GM10266 (cell line): ENCODE measurements at regions not wholly inside any gene's neighbourhood (a gene's known extent, or its start where the extent isn't known, plus 50 kb on each side); places are given as distances from the start of the nearest gene placed in this dataset.

Experiments
- DNase-seq: peaks from one replicate; pipeline ENCODE4 v3.0.0; 2012; ENCODE audit errors: extremely low spot score
- CTCF ChIP-seq: IDR thresholded peaks from 2 replicates; pipeline ENCODE4 v1.5.1; 2012; ENCODE audit warnings: mild to moderate bottlenecking, low read depth; ENCODE audit not compliant: control insufficient read depth, insufficient read depth; ENCODE audit errors: missing control alignments

- DNase-seq = peak; percentile 33
- TF ChIP-seq CTCF = no peak
These were observed 364.4 kb downstream of the GADD45G start for GRCh38 chr9:89969156-89969675.

- no peak for TF ChIP-seq CTCF
- DNase-seq = no peak
These were observed 365.2 kb downstream of the GADD45G start for GRCh38 chr9:89969881-89970639.

- no peak for TF ChIP-seq CTCF
- no peak for DNase-seq
These were observed 365.9 kb downstream of the GADD45G start for GRCh38 chr9:89970701-89971100.

GRCh38 chr9:89972535-89972934, 367.7 kb downstream of the GADD45G start:
- no peak for TF ChIP-seq CTCF
- DNase-seq = no peak

- TF ChIP-seq CTCF = no peak
- no peak for DNase-seq
These were observed 369.8 kb downstream of the GADD45G start for GRCh38 chr9:89974582-89974981.

GRCh38 chr9:89975024-89975423, 370.2 kb downstream of the GADD45G start:
- no peak for DNase-seq
- TF ChIP-seq CTCF = no peak

- no peak for DNase-seq
These were observed 370.8 kb downstream of the GADD45G start for GRCh38 chr9:89975630-89976029.

More at GRCh38 chr9:89975630-89976029, 370.8 kb downstream of the GADD45G start:
- no peak for TF ChIP-seq CTCF
